Activated naive CD4-positive, alpha-beta T cell treated with anti-CD3 and anti-CD28 coated beads, Interleukin-2, amount 10 ng/mL, durations not matched to agents 7 days and 5 days (primary cell): ENCODE measurements at regions not wholly inside any gene's neighbourhood (a gene's known extent, or its start where the extent isn't known, plus 50 kb on each side); places are given as distances from the start of the nearest gene placed in this dataset.

Experiments
- CTCF ChIA-PET: fragments of 350-600 bp; sonication (Branson Sonifier 250); formaldehyde crosslinking; loops from one replicate; lab custom pipeline; 2021; ENCODE audit warnings: antibody characterized with exemption; lab: Charles Lee
- DNase-seq: peaks from one replicate; pipeline ENCODE4 v3.0.0-alpha.2; 2020
- H3K27ac Mint-ChIP-seq: one replicate; pipeline ENCODE4 v1.8.0; 2021; ENCODE audit warnings: mild to moderate bottlenecking, moderate library complexity, mixed read lengths
- H3K27me3 Mint-ChIP-seq: one replicate; pipeline ENCODE4 v1.8.0; 2021; ENCODE audit warnings: mild to moderate bottlenecking, mixed read lengths
- H3K36me3 Mint-ChIP-seq: one replicate; pipeline ENCODE4 v1.8.0; 2021; ENCODE audit warnings: mixed read lengths
- H3K4me1 Mint-ChIP-seq: one replicate; pipeline ENCODE4 v1.8.0; 2021; ENCODE audit warnings: mixed read lengths
- H3K4me3 Mint-ChIP-seq: one replicate; pipeline ENCODE4 v1.8.0; 2021; ENCODE audit warnings: mild to moderate bottlenecking, moderate library complexity, mixed read lengths
- H3K9me3 Mint-ChIP-seq: one replicate; pipeline ENCODE4 v1.8.0; 2021; ENCODE audit warnings: mixed read lengths

- no peaks in the 10 kb centered on the region for H3K36me3 Mint-ChIP-seq
- CTCF ChIA-PET = no interaction called here
- H3K4me1 Mint-ChIP-seq = no peaks in the 10 kb centered on the region
- no peak for DNase-seq
- H3K27ac Mint-ChIP-seq = no peak overlapping the region
- peaks cover 2% of the 10 kb centered on the region for H3K9me3 Mint-ChIP-seq
- no peaks in the 10 kb centered on the region for H3K27me3 Mint-ChIP-seq
- H3K4me3 Mint-ChIP-seq = no peak overlapping the region
Measured at GRCh38 chr20:55693641-55694040, 311.7 kb downstream of the CBLN4 start.

- Mint-ChIP-seq H3K27ac (no peak overlapping the region), H3K9me3 (peaks cover 5% of the 10 kb centered on the region), H3K36me3 (no peaks in the 10 kb centered on the region), H3K27me3 (no peaks in the 10 kb centered on the region), H3K4me3 (no peak overlapping the region), H3K4me1 (no peaks in the 10 kb centered on the region)
- CTCF ChIA-PET = no interaction called here
- DNase-seq = no peak
Measured at GRCh38 chr20:55685841-55686240, 319.5 kb downstream of the CBLN4 start.

- Mint-ChIP-seq H3K4me3 (no peak overlapping the region), H3K4me1 (no peaks in the 10 kb centered on the region), H3K27me3 (no peaks in the 10 kb centered on the region), H3K36me3 (no peaks in the 10 kb centered on the region), H3K9me3 (peaks cover 5% of the 10 kb centered on the region), H3K27ac (no peak overlapping the region)
- CTCF ChIA-PET = no interaction called here
- DNase-seq = no peak
Measured at GRCh38 chr20:55685425-55685824, 319.9 kb downstream of the CBLN4 start.

GRCh38 chr20:55684578-55684977 lies 320.7 kb downstream of the CBLN4 start:
- DNase-seq = no peak
- no peak overlapping the region for H3K4me3 Mint-ChIP-seq
- H3K36me3 Mint-ChIP-seq = no peaks in the 10 kb centered on the region
- no peaks in the 10 kb centered on the region for H3K27me3 Mint-ChIP-seq
- H3K4me1 Mint-ChIP-seq = no peaks in the 10 kb centered on the region
- no peak overlapping the region for H3K27ac Mint-ChIP-seq
- peaks cover 3% of the 10 kb centered on the region for H3K9me3 Mint-ChIP-seq
- CTCF ChIA-PET = no interaction called here

GRCh38 chr20:55678970-55679667 lies 326.2 kb downstream of the CBLN4 start:
- no peaks in the 10 kb centered on the region for H3K36me3 Mint-ChIP-seq
- CTCF ChIA-PET = no interaction called here
- no peak overlapping the region for H3K4me3 Mint-ChIP-seq
- DNase-seq = no peak
- H3K9me3 Mint-ChIP-seq = peaks cover 2% of the 10 kb centered on the region
- H3K4me1 Mint-ChIP-seq = no peaks in the 10 kb centered on the region
- H3K27ac Mint-ChIP-seq = no peak overlapping the region
- no peaks in the 10 kb centered on the region for H3K27me3 Mint-ChIP-seq

- H3K4me3 Mint-ChIP-seq = no peak overlapping the region
- no peak for DNase-seq
- H3K36me3 Mint-ChIP-seq = no peaks in the 10 kb centered on the region
- H3K4me1 Mint-ChIP-seq = no peaks in the 10 kb centered on the region
- peaks cover 3% of the 10 kb centered on the region for H3K9me3 Mint-ChIP-seq
- H3K27me3 Mint-ChIP-seq = no peaks in the 10 kb centered on the region
- no peak overlapping the region for H3K27ac Mint-ChIP-seq
- CTCF ChIA-PET = no interaction called here
Measured at GRCh38 chr20:55678126-55678525, 327.2 kb downstream of the CBLN4 start.

GRCh38 chr20:55677011-55677410 lies 328.3 kb downstream of the CBLN4 start:
- no peaks in the 10 kb centered on the region for H3K27me3 Mint-ChIP-seq
- H3K4me3 Mint-ChIP-seq = no peak overlapping the region
- CTCF ChIA-PET = no interaction called here
- H3K4me1 Mint-ChIP-seq = no peaks in the 10 kb centered on the region
- H3K27ac Mint-ChIP-seq = no peak overlapping the region
- H3K9me3 Mint-ChIP-seq = peaks cover 3% of the 10 kb centered on the region
- DNase-seq = no peak
- no peaks in the 10 kb centered on the region for H3K36me3 Mint-ChIP-seq

GRCh38 chr20:55676097-55676496 lies 329.2 kb downstream of the CBLN4 start:
- H3K4me1 Mint-ChIP-seq = no peaks in the 10 kb centered on the region
- H3K27me3 Mint-ChIP-seq = no peaks in the 10 kb centered on the region
- H3K36me3 Mint-ChIP-seq = no peaks in the 10 kb centered on the region
- H3K4me3 Mint-ChIP-seq = no peak overlapping the region
- H3K27ac Mint-ChIP-seq = no peak overlapping the region
- DNase-seq = no peak
- CTCF ChIA-PET = interaction anchor here (0.6 kb wide), 1 partner anchor 73 kb away, joined by 3 read pairs; no protein-coding TSS in a partner anchor
- H3K9me3 Mint-ChIP-seq = peaks cover 8% of the 10 kb centered on the region

- H3K4me3 Mint-ChIP-seq = no peak overlapping the region
- no peaks in the 10 kb centered on the region for H3K4me1 Mint-ChIP-seq
- H3K36me3 Mint-ChIP-seq = no peaks in the 10 kb centered on the region
- H3K27ac Mint-ChIP-seq = no peak overlapping the region
- peaks cover 15% of the 10 kb centered on the region for H3K9me3 Mint-ChIP-seq
- no peak for DNase-seq
- CTCF ChIA-PET = no interaction called here
- H3K27me3 Mint-ChIP-seq = no peaks in the 10 kb centered on the region
Measured at GRCh38 chr20:55668631-55669030, 336.7 kb downstream of the CBLN4 start.

GRCh38 chr20:55667955-55668354 lies 337.4 kb downstream of the CBLN4 start:
- H3K9me3 Mint-ChIP-seq = peaks cover 14% of the 10 kb centered on the region
- H3K4me3 Mint-ChIP-seq = no peak overlapping the region
- no peaks in the 10 kb centered on the region for H3K36me3 Mint-ChIP-seq
- H3K27ac Mint-ChIP-seq = no peak overlapping the region
- H3K4me1 Mint-ChIP-seq = no peaks in the 10 kb centered on the region
- no peak for DNase-seq
- no peaks in the 10 kb centered on the region for H3K27me3 Mint-ChIP-seq
- CTCF ChIA-PET = no interaction called here

- no peaks in the 10 kb centered on the region for H3K36me3 Mint-ChIP-seq
- no peak overlapping the region for H3K27ac Mint-ChIP-seq
- no peak for DNase-seq
- H3K4me1 Mint-ChIP-seq = no peaks in the 10 kb centered on the region
- H3K4me3 Mint-ChIP-seq = no peak overlapping the region
- CTCF ChIA-PET = no interaction called here
- no peaks in the 10 kb centered on the region for H3K27me3 Mint-ChIP-seq
- H3K9me3 Mint-ChIP-seq = peaks cover 20% of the 10 kb centered on the region
Measured at GRCh38 chr20:55667024-55667423, 338.3 kb downstream of the CBLN4 start.

- H3K36me3 Mint-ChIP-seq = no peaks in the 10 kb centered on the region
Measured at GRCh38 chr20:55656231-55656775, 349.0 kb downstream of the CBLN4 start.

GRCh38 chr20:55650657-55651360 lies 354.5 kb downstream of the CBLN4 start:
- Mint-ChIP-seq H3K36me3 (no peaks in the 10 kb centered on the region), H3K9me3 (peaks cover 10% of the 10 kb centered on the region), H3K27ac (no peak overlapping the region), H3K4me1 (no peaks in the 10 kb centered on the region), H3K4me3 (no peak overlapping the region), H3K27me3 (no peaks in the 10 kb centered on the region)
- DNase-seq = no peak
- CTCF ChIA-PET = no interaction called here

More at GRCh38 chr20:55656231-55656775, 349.0 kb downstream of the CBLN4 start:
- no peak for DNase-seq
- Mint-ChIP-seq H3K27me3 (no peaks in the 10 kb centered on the region), H3K9me3 (peaks cover 14% of the 10 kb centered on the region), H3K4me3 (no peak overlapping the region), H3K27ac (no peak overlapping the region), H3K4me1 (no peaks in the 10 kb centered on the region)
- CTCF ChIA-PET = interaction anchor here (0.7 kb wide), 1 partner anchor 456 kb away, joined by 3 read pairs; no protein-coding TSS in a partner anchor

GRCh38 chr20:55649254-55649653 lies 356.1 kb downstream of the CBLN4 start:
- Mint-ChIP-seq H3K4me3 (no peak overlapping the region), H3K27ac (no peak overlapping the region), H3K36me3 (no peaks in the 10 kb centered on the region)

GRCh38 chr20:55646851-55647250 lies 358.5 kb downstream of the CBLN4 start:
- H3K9me3 Mint-ChIP-seq = peaks cover 4% of the 10 kb centered on the region
- CTCF ChIA-PET = no interaction called here
- H3K27me3 Mint-ChIP-seq = no peaks in the 10 kb centered on the region
- no peaks in the 10 kb centered on the region for H3K36me3 Mint-ChIP-seq
- no peak overlapping the region for H3K4me3 Mint-ChIP-seq
- H3K27ac Mint-ChIP-seq = no peak overlapping the region
- DNase-seq = no peak
- H3K4me1 Mint-ChIP-seq = no peaks in the 10 kb centered on the region

More at GRCh38 chr20:55649254-55649653, 356.1 kb downstream of the CBLN4 start:
- Mint-ChIP-seq H3K27me3 (no peaks in the 10 kb centered on the region), H3K4me1 (no peaks in the 10 kb centered on the region), H3K9me3 (peaks cover 8% of the 10 kb centered on the region)
- CTCF ChIA-PET = no interaction called here
- no peak for DNase-seq
